ENCODE measurements at regions not wholly inside any gene's neighbourhood (a gene's known extent, or its start where the extent isn't known, plus 50 kb on each side); places are given as distances from the start of the nearest gene placed in this dataset.
"Not testable (repeated sequence)": the region's sequence is repeated elsewhere in the genome, so short reads cannot be mapped to it uniquely, and the experiment has no call there.

GRCh38 chr3:126284258-126284904 is 72.8 kb downstream of the KLF15 start:
- no peak for DNase-seq (ENCODE audit: low spot score)
- intact Hi-C loops (cut with DNase I), result no loop called here
- no peak for TF ChIP-seq POLR2A (IDR thresholded peaks at IDR 0.05)
- no peak for TF ChIP-seq POLR2AphosphoS5 (IDR thresholded peaks at IDR 0.05)
- TF ChIP-seq, protein P1, sequence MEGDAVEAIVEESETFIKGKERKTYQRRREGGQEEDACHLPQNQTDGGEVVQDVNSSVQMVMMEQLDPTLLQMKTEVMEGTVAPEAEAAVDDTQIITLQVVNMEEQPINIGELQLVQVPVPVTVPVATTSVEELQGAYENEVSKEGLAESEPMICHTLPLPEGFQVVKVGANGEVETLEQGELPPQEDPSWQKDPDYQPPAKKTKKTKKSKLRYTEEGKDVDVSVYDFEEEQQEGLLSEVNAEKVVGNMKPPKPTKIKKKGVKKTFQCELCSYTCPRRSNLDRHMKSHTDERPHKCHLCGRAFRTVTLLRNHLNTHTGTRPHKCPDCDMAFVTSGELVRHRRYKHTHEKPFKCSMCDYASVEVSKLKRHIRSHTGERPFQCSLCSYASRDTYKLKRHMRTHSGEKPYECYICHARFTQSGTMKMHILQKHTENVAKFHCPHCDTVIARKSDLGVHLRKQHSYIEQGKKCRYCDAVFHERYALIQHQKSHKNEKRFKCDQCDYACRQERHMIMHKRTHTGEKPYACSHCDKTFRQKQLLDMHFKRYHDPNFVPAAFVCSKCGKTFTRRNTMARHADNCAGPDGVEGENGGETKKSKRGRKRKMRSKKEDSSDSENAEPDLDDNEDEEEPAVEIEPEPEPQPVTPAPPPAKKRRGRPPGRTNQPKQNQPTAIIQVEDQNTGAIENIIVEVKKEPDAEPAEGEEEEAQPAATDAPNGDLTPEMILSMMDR (IDR thresholded peaks at IDR 0.05), result no peak
- WGBS, result 86% methylated on average over 9 of the region's 9 CpGs
- Histone ChIP-seq H3K27ac (no peak overlapping the region), H3K36me3 (no peaks in the 10 kb centered on the region), H3K4me1 (replicated peaks) (no peaks in the 10 kb centered on the region), H3K27me3 (replicated peaks; ENCODE audit: insufficient read depth) (no peaks in the 10 kb centered on the region), H3K9me3 (no peaks in the 10 kb centered on the region), H3K4me3 (no peak overlapping the region)

DNA sequence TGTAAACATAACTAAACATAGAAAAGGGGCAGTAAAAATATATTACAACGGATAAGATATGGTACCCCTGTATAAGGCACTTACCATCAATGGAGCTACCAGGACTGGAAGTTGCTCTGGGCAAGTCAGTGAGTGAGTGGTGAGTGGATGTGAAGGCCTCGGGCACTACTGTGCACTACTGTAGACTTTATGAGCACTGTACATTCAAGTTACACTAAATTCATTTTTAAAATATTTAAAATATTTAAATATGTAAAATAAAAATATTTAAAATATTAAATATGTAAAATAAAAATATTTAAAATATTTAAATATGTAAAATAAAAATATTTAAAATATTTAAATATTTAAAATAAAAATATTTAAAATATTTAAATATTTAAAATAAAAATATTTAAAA is 73.6 kb downstream of the KLF15 start:
- H3K27ac ChIP-seq; H3K4me1 ChIP-seq (replicated peaks); H3K27me3 ChIP-seq (replicated peaks; ENCODE audit: insufficient read depth); H3K9me3 ChIP-seq; DNase-seq (ENCODE audit: low spot score); H3K36me3 ChIP-seq; H3K4me3 ChIP-seq; intact Hi-C loops (cut with DNase I): not testable (repeated sequence)
- WGBS, result 77% methylated on average over 2 of the region's 2 CpGs

- Histone ChIP-seq H3K27me3 (replicated peaks; ENCODE audit: insufficient read depth) (no peaks in the 10 kb centered on the region), H3K36me3 (no peaks in the 10 kb centered on the region), H3K9me3 (no peaks in the 10 kb centered on the region), H3K4me1 (replicated peaks) (no peaks in the 10 kb centered on the region), H3K4me3 (no peak overlapping the region), H3K27ac (no peak overlapping the region)
- no peak for DNase-seq (ENCODE audit: low spot score)
- WGBS, result 97% methylated on average over 1 of the region's 1 CpG
- TF ChIP-seq POLR2AphosphoS5 (IDR thresholded peaks at IDR 0.05), result no peak
- TF ChIP-seq, protein P1 (IDR thresholded peaks at IDR 0.05), result no peak
- intact Hi-C loops (cut with DNase I), result no loop called here
Observed at GRCh38 chr3:126279853-126280252, 77.4 kb downstream of the KLF15 start.

DNA sequence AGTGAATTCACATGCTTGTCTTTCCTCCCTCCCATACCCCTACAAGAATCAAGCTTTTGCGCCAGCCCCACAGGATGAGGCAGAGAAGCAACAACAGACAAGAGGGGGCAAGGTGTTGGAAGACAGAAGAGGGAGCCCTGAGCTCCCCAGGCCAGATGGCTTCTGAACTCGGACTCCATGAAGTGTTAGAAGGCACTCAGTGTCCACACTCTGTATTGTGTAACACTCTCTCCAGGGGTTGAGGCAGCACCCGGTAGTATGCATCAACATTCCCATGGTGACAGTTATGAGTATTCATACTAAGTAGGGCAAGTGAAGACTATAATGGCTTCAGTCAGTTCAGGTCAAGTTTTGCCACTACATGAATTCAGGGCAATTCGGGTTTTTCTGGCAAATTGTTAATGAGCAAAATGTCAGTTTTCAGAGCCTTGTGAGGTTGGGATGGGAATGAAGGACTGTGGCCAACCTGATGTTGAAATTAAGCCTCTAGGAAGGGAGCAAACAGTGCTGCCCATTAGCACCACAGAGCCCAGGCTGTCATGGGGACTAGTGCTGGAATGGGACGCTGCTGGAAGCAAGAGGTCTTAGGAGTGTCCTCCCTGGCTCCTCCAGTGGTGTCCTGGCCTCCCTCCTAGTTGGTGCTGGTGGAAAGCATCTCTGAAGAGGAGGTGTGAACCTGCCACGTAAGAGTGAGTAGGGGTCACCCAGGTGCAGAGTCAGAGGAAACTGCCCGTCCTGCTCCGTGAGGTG is 79.4 kb downstream of the KLF15 start:
- TF ChIP-seq POLR2A (IDR thresholded peaks at IDR 0.05) (no peak), POLR2AphosphoS5 (IDR thresholded peaks at IDR 0.05) (no peak)
- TF ChIP-seq, protein P1 (IDR thresholded peaks at IDR 0.05), result no peak
- intact Hi-C loops (cut with DNase I), result no loop called here
- DNase-seq (ENCODE audit: low spot score), result no peak
- 84% methylated on average over 8 of the region's 8 CpGs for WGBS
- Histone ChIP-seq H3K36me3 (no peaks in the 10 kb centered on the region), H3K27me3 (replicated peaks; ENCODE audit: insufficient read depth) (no peaks in the 10 kb centered on the region), H3K9me3 (no peaks in the 10 kb centered on the region), H3K27ac (no peak overlapping the region), H3K4me1 (replicated peaks) (no peaks in the 10 kb centered on the region), H3K4me3 (no peak overlapping the region)

DNA sequence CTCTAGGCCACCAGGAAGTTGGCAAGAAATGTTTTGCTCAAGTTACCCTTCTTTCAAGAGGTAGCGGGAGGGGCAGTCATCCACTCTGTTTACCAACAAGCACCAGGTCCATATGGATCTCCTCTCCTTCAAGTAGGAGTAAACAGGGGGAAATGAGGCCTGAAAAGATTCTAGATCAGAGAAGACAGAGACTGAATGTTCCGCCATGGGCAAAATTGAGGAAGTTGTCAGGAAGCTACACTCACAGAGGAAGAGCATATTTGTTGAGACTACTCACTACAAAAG is 81.6 kb downstream of the KLF15 start:
- DNase-seq (ENCODE audit: low spot score), result no peak
- no peak overlapping the region for H3K27ac ChIP-seq
- no peak overlapping the region for H3K4me3 ChIP-seq
- TF ChIP-seq POLR2A (IDR thresholded peaks at IDR 0.05) (no peak), POLR2AphosphoS5 (IDR thresholded peaks at IDR 0.05) (no peak)
- TF ChIP-seq, protein P1 (IDR thresholded peaks at IDR 0.05), result no peak
- no peaks in the 10 kb centered on the region for H3K9me3 ChIP-seq
- peaks cover 3% of the 10 kb centered on the region for H3K4me1 ChIP-seq (replicated peaks)
- WGBS, result 90% methylated on average over 2 of the region's 2 CpGs
- no peaks in the 10 kb centered on the region for H3K36me3 ChIP-seq
- intact Hi-C loops (cut with DNase I), result no loop called here
- no peaks in the 10 kb centered on the region for H3K27me3 ChIP-seq (replicated peaks; ENCODE audit: insufficient read depth)
